ENCODE measurements at regions not wholly inside any gene's neighbourhood (a gene's known extent, or its start where the extent isn't known, plus 50 kb on each side); places are given as distances from the start of the nearest gene placed in this dataset.

DNA sequence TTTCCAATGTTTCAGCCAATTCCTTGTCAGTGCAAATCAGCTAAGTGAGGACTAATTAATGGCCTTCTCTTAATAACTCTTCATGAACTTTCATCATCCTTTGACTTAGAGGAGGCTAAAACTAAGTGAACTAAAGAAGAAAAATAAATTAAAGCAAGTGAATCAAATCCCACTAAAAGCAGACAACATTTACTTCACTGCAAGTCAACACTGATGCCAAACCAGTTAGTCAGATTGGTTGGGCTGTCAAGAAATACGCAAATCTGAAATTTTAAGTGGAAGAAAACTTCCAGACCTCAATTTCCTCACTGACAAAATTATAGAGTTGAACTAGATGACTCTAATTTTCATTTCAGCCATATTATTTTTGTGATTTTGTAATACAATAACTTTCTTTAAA lies 137.2 kb upstream of the PRLR start:
- H3K79me2 ChIP-seq (ENCODE audit: insufficient read depth, low read length), result no peaks in the 10 kb centered on the region
- TF ChIP-seq POLR2AphosphoS5 (IDR thresholded peaks at IDR 0.05; ENCODE audit: low read depth, low read length) (no peak), EZH2 (IDR thresholded peaks at IDR 0.05) (no peak), TCF7L2 (IDR thresholded peaks at IDR 0.05; ENCODE audit: borderline replicate concordance, extremely low read depth, insufficient read depth, insufficient read length) (no peak), CEBPB (IDR thresholded peaks at IDR 0.05; ENCODE audit: low read depth) (no peak), JUND (IDR thresholded peaks at IDR 0.05) (no peak), CBX3 (IDR thresholded peaks at IDR 0.05; ENCODE audit: low read depth) (no peak), EGR1 (IDR thresholded peaks at IDR 0.05; ENCODE audit: low read depth) (no peak), FOSL1 (IDR thresholded peaks at IDR 0.05; ENCODE audit: low read depth) (no peak), RAD21 (IDR thresholded peaks at IDR 0.05; ENCODE audit: low read depth) (no peak)

GRCh38 chr5:35365758-35366157 lies 135.5 kb upstream of the PRLR start:
- H3K36me3 ChIP-seq (ENCODE audit: control insufficient read depth in 1 of 2, insufficient read depth in 2 of 2, low read length in 2 of 2), result no peaks in the 10 kb centered on the region
- intact Hi-C loops (cut with micrococcal nuclease), result no loop called here
- H3K9me2 ChIP-seq (ENCODE audit: insufficient read depth), result no peaks in the 10 kb centered on the region
- no peaks in the 10 kb centered on the region for H3K9me3 ChIP-seq (ENCODE audit: control insufficient read depth in 1 of 2, insufficient read depth in 1 of 2, low read depth in 1 of 2, low read length in 2 of 2)
- no peaks in the 10 kb centered on the region for H3K79me2 ChIP-seq (ENCODE audit: insufficient read depth, low read length)
- BruUV-seq (replicated peaks), result no TSS peak
- peaks cover 2% of the 10 kb centered on the region for H3K27me3 ChIP-seq (ENCODE audit: insufficient read depth, low read length)
- H3K4me3 ChIP-seq (replicated peaks in 1 of 2; ENCODE audit: low read depth in 1 of 2, low read length in 2 of 2), result no peak overlapping the region
- H3K27ac ChIP-seq (ENCODE audit: low read depth, low read length), result no peak overlapping the region
- no peak for TF ChIP-seq CBX3 (IDR thresholded peaks at IDR 0.05; ENCODE audit: low read depth)
- TF ChIP-seq SIN3A (IDR thresholded peaks at IDR 0.05; ENCODE audit: low read depth), result no peak
- no peak for TF ChIP-seq ZNF274 (IDR thresholded peaks at IDR 0.05; ENCODE audit: low read depth, low read length)
- TF ChIP-seq EGR1 (IDR thresholded peaks at IDR 0.05; ENCODE audit: low read depth), result no peak
- TF ChIP-seq MAX (IDR thresholded peaks at IDR 0.05), result no peak
- TF ChIP-seq ZFX (IDR thresholded peaks at IDR 0.05), result no peak
- TF ChIP-seq EZH2 (IDR thresholded peaks at IDR 0.05), result no peak
- TF ChIP-seq ELF1 (IDR thresholded peaks at IDR 0.05; ENCODE audit: borderline replicate concordance, low read depth), result no peak
- TF ChIP-seq CTCF (IDR thresholded peaks at IDR 0.05 in 2 of 3, conservative IDR thresholded peaks at IDR 0.05 in 1 of 3; ENCODE audit: borderline replicate concordance in 1 of 3, insufficient read depth in 1 of 3, low read depth in 2 of 3, low read length in 2 of 3), result no peak
- no peak for TF ChIP-seq RAD21 (IDR thresholded peaks at IDR 0.05; ENCODE audit: low read depth)
- TF ChIP-seq POLR2A (IDR thresholded peaks at IDR 0.05; ENCODE audit: borderline replicate concordance, extremely low read depth, insufficient read depth, insufficient read length), result no peak
- TF ChIP-seq SP1 (IDR thresholded peaks at IDR 0.05; ENCODE audit: low read depth), result no peak
- no peak for TF ChIP-seq EZH2phosphoT487 (IDR thresholded peaks at IDR 0.05; ENCODE audit: borderline replicate concordance)
- TF ChIP-seq TCF7L2 (IDR thresholded peaks at IDR 0.05; ENCODE audit: borderline replicate concordance, extremely low read depth, insufficient read depth, insufficient read length), result no peak
- no peak for TF ChIP-seq YY1 (IDR thresholded peaks at IDR 0.05; ENCODE audit: extremely low read depth, insufficient replicate concordance, low read depth, low read length)
- DNase-seq (ENCODE audit: low read depth, low spot score) (no peak), ATAC-seq (no peak)
- no peak overlapping the region for H2AFZ ChIP-seq (ENCODE audit: low read depth, low read length, poor library complexity, severe bottlenecking)
- no peaks in the 10 kb centered on the region for H3K4me1 ChIP-seq (ENCODE audit: control insufficient read depth in 1 of 2, insufficient read depth in 2 of 2, low read length in 2 of 2)
- ChIA-PET RAD21 (ENCODE audit: low non-redundant PET in 1 of 2, low total read pairs in 2 of 2, uncharacterized antibody in 2 of 2, unreplicated experiment in 2 of 2) (no interaction called here), CTCF (no interaction called here), POLR2A (no interaction called here)
- H3K4me2 ChIP-seq (ENCODE audit: low read length), result no peak overlapping the region
- no peak overlapping the region for H3K9ac ChIP-seq (ENCODE audit: low read length)
- no peaks in the 10 kb centered on the region for H4K20me1 ChIP-seq (ENCODE audit: insufficient read depth)

More for the DNA sequence above, 137.2 kb upstream of the PRLR start:
- Histone ChIP-seq H3K27ac (ENCODE audit: low read depth, low read length) (no peak overlapping the region), H3K9me3 (ENCODE audit: control insufficient read depth in 1 of 2, insufficient read depth in 1 of 2, low read depth in 1 of 2, low read length in 2 of 2) (no peaks in the 10 kb centered on the region), H4K20me1 (ENCODE audit: insufficient read depth) (no peaks in the 10 kb centered on the region), H3K4me2 (ENCODE audit: low read length) (no peak overlapping the region), H3K4me1 (ENCODE audit: control insufficient read depth in 1 of 2, insufficient read depth in 2 of 2, low read length in 2 of 2) (no peaks in the 10 kb centered on the region), H3K27me3 (ENCODE audit: insufficient read depth, low read length) (0 out of 2 replicates have a peak, but pooled peaks cover 3% of the 10 kb centered on the region), H3K9ac (ENCODE audit: low read length) (no peak overlapping the region), H2AFZ (ENCODE audit: low read depth, low read length, poor library complexity, severe bottlenecking) (no peak overlapping the region), H3K9me2 (ENCODE audit: insufficient read depth) (no peaks in the 10 kb centered on the region), H3K4me3 (replicated peaks in 1 of 2; ENCODE audit: low read depth in 1 of 2, low read length in 2 of 2) (no peak overlapping the region), H3K36me3 (ENCODE audit: control insufficient read depth in 1 of 2, insufficient read depth in 2 of 2, low read length in 2 of 2) (no peaks in the 10 kb centered on the region)
- CTCF ChIA-PET, result no interaction called here
- POLR2A ChIA-PET, result no interaction called here
- no peak for DNase-seq (ENCODE audit: low read depth, low spot score)
- intact Hi-C loops (cut with micrococcal nuclease), result no loop called here
- no peak for ATAC-seq
- BruUV-seq (replicated peaks), result no TSS peak
- RAD21 ChIA-PET (ENCODE audit: low non-redundant PET in 1 of 2, low total read pairs in 2 of 2, uncharacterized antibody in 2 of 2, unreplicated experiment in 2 of 2), result no interaction called here

All from HCT116 (cell line).